HepG2 (cell line): ENCODE measurements at regions not wholly inside any gene's neighbourhood (a gene's known extent, or its start where the extent isn't known, plus 50 kb on each side); places are given as distances from the start of the nearest gene placed in this dataset.

Source experiments
- ATAC-seq: fragments of 200-7000 bp; cut with Tn5 transposase; 3 replicates; pipeline ENCODE4 v1.9.1; 2020; ENCODE audit warnings: mild to moderate bottlenecking, moderate library complexity
- BruUV-seq: library from RNA; stranded (reverse); fragments of 400-500 nt; replicated peaks from 2 replicates; lab custom pipeline; 2021; lab: Mats Ljungman, UMichigan
- CTCF ChIA-PET: fragments of 300-600 bp; formaldehyde crosslinking; extraction: SDS; loops from one replicate; lab custom pipeline; 2021; ENCODE audit warnings: low total read pairs, inconsistent platforms, low intra/inter-chr PET ratio; lab: Yijun Ruan, JAX
- POLR2A ChIA-PET: fragments of 350-600 bp; sonication (Branson Sonifier 250); formaldehyde crosslinking; loops from one replicate; lab custom pipeline; 2020; ENCODE audit warnings: antibody characterized with exemption, inconsistent platforms; lab: Yijun Ruan, JAX
- DNase-seq: peaks from one replicate; pipeline ENCODE4 v3.0.0-alpha.2; 2015; ENCODE audit warnings: low spot score
- FAIRE-seq: peaks from 3 replicates; lab custom pipeline; 2011; peaks lifted over from hg19 to GRCh38; lab: Jason Lieb, UNC
- H2AFZ ChIP-seq: one replicate; pipeline ENCODE4 v1.6.1; 2011; ENCODE audit warnings: low read length, inconsistent platforms
- H3K27ac ChIP-seq: fragments of 300-600 bp; 3 replicates; pipeline ENCODE4 v1.8.0; 2011; ENCODE audit warnings: mixed run types, mild to moderate bottlenecking, mixed read lengths, low read length, inconsistent platforms; ENCODE audit not compliant: insufficient read depth; ENCODE audit errors: extremely low read length
- H3K27me3 ChIP-seq, 2 experiments: fragments of 200-600 bp in 1 of 2; 2 replicates in 1 of 2; 3 replicates in 1 of 2; pipeline versions ENCODE4 v1.6.0 to v1.8.0; 2011; ENCODE audit warnings: low read length in 2 of 2, mild to moderate bottlenecking in 2 of 2, moderate library complexity in 2 of 2, inconsistent platforms in 1 of 2; ENCODE audit not compliant: insufficient read depth in 2 of 2, control insufficient read depth in 1 of 2
- H3K36me3 ChIP-seq, 2 experiments: fragments of 200-600 bp in 1 of 2; replicated peaks in 1 of 2; 2 replicates in 1 of 2; 3 replicates in 1 of 2; pipeline versions ENCODE4 v1.5.1 to v1.8.0; 2011; ENCODE audit warnings: low read length in 2 of 2, inconsistent platforms in 1 of 2; ENCODE audit not compliant: insufficient read depth in 2 of 2, control insufficient read depth in 1 of 2
- H3K4me1 ChIP-seq: 2 replicates; pipeline ENCODE4 v1.5.1; 2012; ENCODE audit warnings: low read length, inconsistent platforms; ENCODE audit not compliant: insufficient read depth
- H3K4me2 ChIP-seq: 2 replicates; pipeline ENCODE4 v1.6.0; 2011; ENCODE audit warnings: low read depth, low read length, inconsistent platforms
- H3K4me3 ChIP-seq, 3 experiments: fragments of 200-600 bp in 1 of 3; sonication (generic), shearing (Covaris generic) in 1 of 3; replicated peaks in 1 of 3; 2 replicates each; pipeline ENCODE4 v1.5.1; 2011 to 2016; ENCODE audit warnings: low read length in 3 of 3, inconsistent platforms in 2 of 3, low read depth in 2 of 3, mild to moderate bottlenecking in 2 of 3, control low read depth in 1 of 3, mixed read lengths in 1 of 3; ENCODE audit not compliant: insufficient read depth in 1 of 3
- H3K79me2 ChIP-seq: one replicate; pipeline ENCODE4 v1.6.1; 2011; ENCODE audit warnings: low read length, inconsistent platforms; ENCODE audit not compliant: insufficient read depth
- H3K9ac ChIP-seq: 2 replicates; pipeline ENCODE4 v1.6.0; 2011; ENCODE audit warnings: mild to moderate bottlenecking, low read depth, low read length, inconsistent platforms; ENCODE audit not compliant: insufficient read depth
- H3K9me3 ChIP-seq: 2 replicates; pipeline ENCODE4 v1.5.1; 2012; ENCODE audit warnings: mild to moderate bottlenecking, low read length
- H4K20me1 ChIP-seq: 2 replicates; pipeline ENCODE4 v1.6.0; 2011; ENCODE audit warnings: inconsistent platforms, mild to moderate bottlenecking, low read length, moderate library complexity; ENCODE audit not compliant: insufficient read depth
- ATF7-NPFF ChIP-seq: sonication (generic); formaldehyde crosslinking; IDR thresholded peaks from 2 replicates; pipeline ENCODE4 v1.8.1; 2023; ENCODE audit warnings: mild to moderate bottlenecking, low read depth, missing genetic modification reagents, moderate library complexity
- EEA1 ChIP-seq: sonication (generic); formaldehyde crosslinking; IDR thresholded peaks from 2 replicates; pipeline ENCODE4 v1.5.1; 2020; ENCODE audit warnings: mild to moderate bottlenecking, missing genetic modification reagents, borderline replicate concordance
- MIER3 ChIP-seq: IDR thresholded peaks from 2 replicates; pipeline ENCODE4 v1.6.1; 2016; ENCODE audit warnings: missing compliant biosample characterization, borderline replicate concordance
- NFE2L2 ChIP-seq: fragments of 150-350 bp; IDR thresholded peaks from 2 replicates; pipeline ENCODE4 v1.6.1; 2014; ENCODE audit warnings: low read length
- POLR2AphosphoS5 ChIP-seq: IDR thresholded peaks from 2 replicates; pipeline ENCODE4 v1.6.1; 2012; ENCODE audit warnings: low read depth, low read length
- ZBTB21 ChIP-seq: sonication (generic); formaldehyde crosslinking; IDR thresholded peaks from 2 replicates; pipeline ENCODE4 v1.4.0; 2020; ENCODE audit warnings: missing genetic modification reagents
- ZNF326 ChIP-seq: sonication (generic); formaldehyde crosslinking; IDR thresholded peaks from 2 replicates; pipeline ENCODE4 v1.4.0; 2020; ENCODE audit warnings: missing genetic modification reagents, borderline replicate concordance
- WGBS: methylation state at CpG from one replicate; pipeline ENCODE4 v1.1.6; 2017; ENCODE audit warnings: low lambda C conversion rate; 5-methylcytosine and 5-hydroxymethylcytosine counted together
- in situ Hi-C: cut with HindIII; loops from 2 replicates; pipeline ENCODE4 v1.10.0; 2017; ENCODE audit warnings: low pct_unique_long_range_greater_than_20kb; ENCODE audit not compliant: extremely low pct_ligation_motif_present
- intact Hi-C: fragments of 100-400 bp; cut with micrococcal nuclease; formaldehyde crosslinking; loops from one replicate; pipeline ENCODE4 v1.10.0; 2022; ENCODE audit not compliant: unreplicated experiment
- TF ChIP-seq, protein P1 (sequence below): sonication (generic); formaldehyde crosslinking; conservative IDR thresholded peaks from 2 replicates; pipeline ENCODE4 v1.8.1; 2023; ENCODE audit warnings: missing genetic modification reagents
- TF ChIP-seq, protein P2 (sequence below): sonication (generic); formaldehyde crosslinking; IDR thresholded peaks from 2 replicates; pipeline ENCODE4 v1.5.0; 2020; ENCODE audit warnings: missing genetic modification reagents, mild to moderate bottlenecking, borderline replicate concordance
- TF ChIP-seq, protein P3 (sequence below): sonication (generic); formaldehyde crosslinking; IDR thresholded peaks from 2 replicates; pipeline ENCODE4 v1.5.0; 2020; ENCODE audit warnings: mild to moderate bottlenecking, missing genetic modification reagents
- TF ChIP-seq, protein P4 (sequence below): sonication (generic); formaldehyde crosslinking; IDR thresholded peaks from 2 replicates; pipeline ENCODE4 v1.9.0; 2021; ENCODE audit warnings: missing genetic modification reagents, borderline replicate concordance

DNA sequence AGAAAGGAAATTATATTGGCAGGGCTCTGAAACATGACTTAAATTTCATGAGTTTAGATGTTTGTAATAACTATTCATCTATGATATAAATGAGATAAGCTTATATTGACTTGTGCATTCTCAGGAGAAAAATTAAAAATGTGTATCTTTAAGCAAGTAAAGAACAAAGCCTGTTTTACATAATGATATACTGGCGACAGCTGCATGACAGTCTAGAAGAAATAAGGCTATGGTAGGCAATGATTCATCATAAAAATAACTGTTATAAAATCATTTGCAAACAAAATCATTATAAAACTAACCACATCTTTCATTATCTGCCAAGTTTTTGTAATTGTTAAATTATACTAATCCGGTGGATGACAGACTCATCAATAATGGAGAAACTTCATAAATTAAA is 188.1 kb downstream of the ADAM29 start (continued):
- TF ChIP-seq, protein P1, sequence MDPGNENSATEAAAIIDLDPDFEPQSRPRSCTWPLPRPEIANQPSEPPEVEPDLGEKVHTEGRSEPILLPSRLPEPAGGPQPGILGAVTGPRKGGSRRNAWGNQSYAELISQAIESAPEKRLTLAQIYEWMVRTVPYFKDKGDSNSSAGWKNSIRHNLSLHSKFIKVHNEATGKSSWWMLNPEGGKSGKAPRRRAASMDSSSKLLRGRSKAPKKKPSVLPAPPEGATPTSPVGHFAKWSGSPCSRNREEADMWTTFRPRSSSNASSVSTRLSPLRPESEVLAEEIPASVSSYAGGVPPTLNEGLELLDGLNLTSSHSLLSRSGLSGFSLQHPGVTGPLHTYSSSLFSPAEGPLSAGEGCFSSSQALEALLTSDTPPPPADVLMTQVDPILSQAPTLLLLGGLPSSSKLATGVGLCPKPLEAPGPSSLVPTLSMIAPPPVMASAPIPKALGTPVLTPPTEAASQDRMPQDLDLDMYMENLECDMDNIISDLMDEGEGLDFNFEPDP (CRISPR knock-in tag) = no peak
- TF ChIP-seq POLR2AphosphoS5 (no peak), ATF7-NPFF (CRISPR knock-in tag) (no peak)
- TF ChIP-seq, protein P2, sequence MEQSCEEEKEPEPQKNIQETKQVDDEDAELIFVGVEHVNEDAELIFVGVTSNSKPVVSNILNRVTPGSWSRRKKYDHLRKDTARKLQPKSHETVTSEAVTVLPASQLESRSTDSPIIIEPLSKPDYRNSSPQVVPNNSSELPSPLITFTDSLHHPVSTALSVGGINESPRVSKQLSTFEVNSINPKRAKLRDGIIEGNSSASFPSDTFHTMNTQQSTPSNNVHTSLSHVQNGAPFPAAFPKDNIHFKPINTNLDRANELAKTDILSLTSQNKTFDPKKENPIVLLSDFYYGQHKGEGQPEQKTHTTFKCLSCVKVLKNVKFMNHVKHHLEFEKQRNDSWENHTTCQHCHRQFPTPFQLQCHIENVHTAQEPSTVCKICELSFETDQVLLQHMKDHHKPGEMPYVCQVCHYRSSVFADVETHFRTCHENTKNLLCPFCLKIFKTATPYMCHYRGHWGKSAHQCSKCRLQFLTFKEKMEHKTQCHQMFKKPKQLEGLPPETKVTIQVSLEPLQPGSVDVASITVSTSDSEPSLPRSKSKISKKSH (CRISPR knock-in tag) = no peak
- TF ChIP-seq, all 625 proteins: peak for 0

DNA sequence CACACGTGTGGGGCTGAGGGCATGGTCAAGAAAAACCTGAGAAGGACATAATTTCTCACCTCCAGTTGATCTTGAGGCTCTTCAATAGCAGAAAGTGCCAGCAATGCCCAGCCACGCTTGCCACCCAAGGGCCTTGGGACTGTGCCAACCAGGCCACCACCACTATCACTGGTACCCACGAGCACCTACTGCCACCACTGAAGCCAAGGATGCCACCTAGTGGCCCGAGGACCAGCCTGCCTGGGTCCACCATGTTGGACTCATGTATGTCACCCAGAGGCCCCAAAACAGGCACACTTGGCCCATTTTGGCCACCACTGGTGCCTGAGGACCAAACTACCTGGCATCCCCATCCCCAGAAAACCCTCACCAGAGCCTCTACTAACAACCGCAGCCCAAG is 191.8 kb downstream of the ADAM29 start:
- no peaks in the 10 kb centered on the region for H4K20me1 ChIP-seq
- H3K79me2 ChIP-seq = no peaks in the 10 kb centered on the region
- in situ Hi-C loops = no loop called here
- no peak overlapping the region for H3K4me2 ChIP-seq
- WGBS = 12% methylated on average over 2 of the region's 5 CpGs
- H2AFZ ChIP-seq = no peak overlapping the region
- no peaks in the 10 kb centered on the region for H3K4me1 ChIP-seq
- CTCF ChIA-PET = no interaction called here
- H3K9ac ChIP-seq = no peak overlapping the region
- no peaks in the 10 kb centered on the region for H3K36me3 ChIP-seq
- H3K27ac ChIP-seq = no peak overlapping the region
- POLR2A ChIA-PET = no interaction called here
- DNase-seq (no peak), ATAC-seq (no peak), FAIRE-seq (no peak)
- intact Hi-C loops = no loop called here
- H3K27me3 ChIP-seq = no peaks in the 10 kb centered on the region
- no peak overlapping the region for H3K4me3 ChIP-seq
- H3K9me3 ChIP-seq = peaks cover 88% of the 10 kb centered on the region
- BruUV-seq = no TSS peak
- TF ChIP-seq, protein P3, sequence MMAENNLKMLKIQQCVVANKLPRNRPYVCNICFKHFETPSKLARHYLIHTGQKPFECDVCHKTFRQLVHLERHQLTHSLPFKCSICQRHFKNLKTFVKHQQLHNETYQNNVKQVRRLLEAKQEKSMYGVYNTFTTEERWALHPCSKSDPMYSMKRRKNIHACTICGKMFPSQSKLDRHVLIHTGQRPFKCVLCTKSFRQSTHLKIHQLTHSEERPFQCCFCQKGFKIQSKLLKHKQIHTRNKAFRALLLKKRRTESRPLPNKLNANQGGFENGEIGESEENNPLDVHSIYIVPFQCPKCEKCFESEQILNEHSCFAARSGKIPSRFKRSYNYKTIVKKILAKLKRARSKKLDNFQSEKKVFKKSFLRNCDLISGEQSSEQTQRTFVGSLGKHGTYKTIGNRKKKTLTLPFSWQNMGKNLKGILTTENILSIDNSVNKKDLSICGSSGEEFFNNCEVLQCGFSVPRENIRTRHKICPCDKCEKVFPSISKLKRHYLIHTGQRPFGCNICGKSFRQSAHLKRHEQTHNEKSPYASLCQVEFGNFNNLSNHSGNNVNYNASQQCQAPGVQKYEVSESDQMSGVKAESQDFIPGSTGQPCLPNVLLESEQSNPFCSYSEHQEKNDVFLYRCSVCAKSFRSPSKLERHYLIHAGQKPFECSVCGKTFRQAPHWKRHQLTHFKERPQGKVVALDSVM (CRISPR knock-in tag) = no peak
- TF ChIP-seq NFE2L2 (no peak), EEA1 (CRISPR knock-in tag) (no peak), MIER3 (CRISPR knock-in tag) (no peak), ZBTB21 (CRISPR knock-in tag) (no peak), ZNF326 (no peak)
- TF ChIP-seq, protein P4, sequence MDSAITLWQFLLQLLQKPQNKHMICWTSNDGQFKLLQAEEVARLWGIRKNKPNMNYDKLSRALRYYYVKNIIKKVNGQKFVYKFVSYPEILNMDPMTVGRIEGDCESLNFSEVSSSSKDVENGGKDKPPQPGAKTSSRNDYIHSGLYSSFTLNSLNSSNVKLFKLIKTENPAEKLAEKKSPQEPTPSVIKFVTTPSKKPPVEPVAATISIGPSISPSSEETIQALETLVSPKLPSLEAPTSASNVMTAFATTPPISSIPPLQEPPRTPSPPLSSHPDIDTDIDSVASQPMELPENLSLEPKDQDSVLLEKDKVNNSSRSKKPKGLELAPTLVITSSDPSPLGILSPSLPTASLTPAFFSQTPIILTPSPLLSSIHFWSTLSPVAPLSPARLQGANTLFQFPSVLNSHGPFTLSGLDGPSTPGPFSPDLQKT (CRISPR knock-in tag) = no peak
